Right lobe of liver (tissue), 6 donors: ENCODE measurements at regions not wholly inside any gene's neighbourhood (a gene's known extent, or its start where the extent isn't known, plus 50 kb on each side); places are given as distances from the start of the nearest gene placed in this dataset.

ENCODE experiments used
- ATAC-seq, 4 donors: fragments of 200-7000 bp; cut with Tn5 transposase; one replicate each; pipeline ENCODE4 v1.9.1; 2020; ENCODE audit warnings: mild to moderate bottlenecking in 4 of 4, moderate library complexity in 4 of 4
- DNase-seq, 3 donors: peaks; one replicate each; pipeline ENCODE4 v3.0.0-alpha.2; 2020
- H3K27ac ChIP-seq, 3 donors: fragments of 200-600 bp; one replicate each; pipeline ENCODE4 v1.8.0; 2022
- H3K27me3 ChIP-seq, 2 donors: fragments of 200-600 bp; one replicate each; pipeline ENCODE4 v1.8.0; 2022
- H3K36me3 ChIP-seq, 4 donors: fragments of 200-600 bp; sonication (generic) in 1 of 4; one replicate each; pipeline versions ENCODE4 v1.5.1 to v1.8.0; 2017 to 2022; ENCODE audit warnings: control low read depth in 1 of 4
- H3K4me1 ChIP-seq, 4 donors: fragments of 200-600 bp; sonication (generic) in 1 of 4; one replicate each; pipeline versions ENCODE4 v1.5.1 to v1.8.0; 2017 to 2022; ENCODE audit warnings: control low read depth in 1 of 4
- H3K4me3 ChIP-seq, 3 donors: fragments of 200-600 bp; one replicate each; pipeline ENCODE4 v1.8.0; 2022
- H3K9me3 ChIP-seq, 4 donors: fragments of 200-600 bp; sonication (generic) in 1 of 4; one replicate each; pipeline versions ENCODE4 v1.5.1 to v1.8.0; 2017 to 2022; ENCODE audit warnings: control low read depth in 1 of 4
- CTCF ChIP-seq, 4 donors: fragments of 200-600 bp in 3 of 4; fragments of 450-650 bp in 1 of 4; IDR thresholded peaks; one replicate each; pipeline versions ENCODE4 v1.5.1 to v1.8.0; 2016 to 2022; ENCODE audit warnings: antibody characterized with exemption in 4 of 4, mild to moderate bottlenecking in 2 of 4
- POLR2A ChIP-seq: fragments of 450-650 bp; IDR thresholded peaks from one replicate; pipeline ENCODE4 v1.6.1; 2017; ENCODE audit warnings: antibody characterized with exemption, mild to moderate bottlenecking
- WGBS: methylation state at CpG from one replicate; pipeline ENCODE4 v1.1.6; 2018; ENCODE audit warnings: low coverage, low lambda C conversion rate; ENCODE audit not compliant: insufficient coverage; ENCODE audit errors: missing lambda C conversion rate; 5-methylcytosine and 5-hydroxymethylcytosine counted together
- intact Hi-C, 2 donors: fragments of 100-400 bp; cut with DNase I; formaldehyde crosslinking; loops; one replicate each; pipeline versions ENCODE4 v1.11.2 to v1.14.1; 2022
- donor health status: DM: no; HTN: yes; CAD: no.
- donor health status: DM: no; HTN: no; CAD: no.
- donor health status: DM: no; HTN: no; CAD: no.
- donor health status: DM: no; HTN: yes; CAD: no.
- donor health status: DM: no; HTN: yes; CAD: no.

DNA sequence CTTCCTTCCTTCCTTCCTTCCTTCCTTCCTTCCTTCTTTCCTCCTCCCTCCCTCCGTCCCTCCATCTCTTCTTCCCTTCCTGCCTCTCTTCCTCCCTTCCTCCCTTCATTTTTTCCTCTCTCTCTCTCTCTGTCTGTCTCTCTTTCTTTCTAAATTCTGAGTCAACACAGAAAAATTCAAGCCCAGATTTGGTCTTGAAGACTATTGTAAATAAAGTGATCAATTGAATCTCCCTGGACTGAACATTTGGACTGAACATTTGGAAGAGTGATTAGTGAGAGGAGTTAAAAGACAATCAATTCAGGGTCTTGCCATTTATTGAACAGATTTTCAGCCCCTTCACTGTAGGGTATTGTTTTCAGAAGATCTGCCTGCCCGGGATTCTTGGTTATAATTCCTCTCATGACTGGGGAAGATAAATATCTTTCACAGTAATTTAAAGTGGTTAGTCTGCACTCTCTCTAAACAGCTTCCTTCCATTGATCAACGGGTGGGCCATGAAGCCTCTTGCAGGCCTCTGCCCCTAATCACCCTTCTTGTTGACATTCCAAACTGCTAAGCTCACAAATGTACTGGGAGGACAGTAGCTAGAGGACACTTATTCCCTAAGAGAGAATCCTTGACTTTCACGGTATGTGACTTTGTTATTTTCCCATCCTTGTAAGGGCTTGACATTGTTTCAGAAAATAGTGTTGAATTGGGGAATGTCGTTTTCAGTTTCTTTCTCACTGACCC, 101.7 kb upstream of the BMP2 start:
- H3K9me3 ChIP-seq: no peaks in the 10 kb centered on the region
- no peaks in the 10 kb centered on the region for H3K4me1 ChIP-seq
- ATAC-seq (no peak), DNase-seq (no peak)
- H3K4me3 ChIP-seq: no peak overlapping the region
- H3K27me3 ChIP-seq: no peaks in the 10 kb centered on the region
- intact Hi-C loops: no loop called here
- no peak overlapping the region for H3K27ac ChIP-seq
- no peak for TF ChIP-seq CTCF (IDR thresholded peaks at IDR 0.05)
- TF ChIP-seq POLR2A: no peak
- H3K36me3 ChIP-seq: no peaks in the 10 kb centered on the region
- WGBS: 62% methylated on average over 5 of the region's 5 CpGs

GRCh38 chr20:6665161-6665560, 102.3 kb upstream of the BMP2 start:
- DNase-seq (no peak), ATAC-seq (no peak)
- Histone ChIP-seq H3K4me3 (no peak overlapping the region), H3K27me3 (no peaks in the 10 kb centered on the region), H3K36me3 (no peaks in the 10 kb centered on the region), H3K4me1 (no peaks in the 10 kb centered on the region), H3K9me3 (no peaks in the 10 kb centered on the region), H3K27ac (no peak overlapping the region)
- 88% methylated on average over 1 of the region's 1 CpG for WGBS
- TF ChIP-seq POLR2A: no peak
- TF ChIP-seq CTCF (IDR thresholded peaks at IDR 0.05): no peak
- intact Hi-C loops: no loop called here

GRCh38 chr20:6664574-6664973, 102.9 kb upstream of the BMP2 start:
- H3K4me1 ChIP-seq: no peaks in the 10 kb centered on the region
- no peaks in the 10 kb centered on the region for H3K9me3 ChIP-seq
- H3K4me3 ChIP-seq: no peak overlapping the region
- H3K36me3 ChIP-seq: no peaks in the 10 kb centered on the region
- WGBS: no CpG with 5 or more reads among the region's 1 CpG
- no peak for DNase-seq
- H3K27me3 ChIP-seq: no peaks in the 10 kb centered on the region
- ATAC-seq: no peak
- no peak for TF ChIP-seq CTCF (IDR thresholded peaks at IDR 0.05)
- H3K27ac ChIP-seq: no peak overlapping the region
- intact Hi-C loops: no loop called here

DNA sequence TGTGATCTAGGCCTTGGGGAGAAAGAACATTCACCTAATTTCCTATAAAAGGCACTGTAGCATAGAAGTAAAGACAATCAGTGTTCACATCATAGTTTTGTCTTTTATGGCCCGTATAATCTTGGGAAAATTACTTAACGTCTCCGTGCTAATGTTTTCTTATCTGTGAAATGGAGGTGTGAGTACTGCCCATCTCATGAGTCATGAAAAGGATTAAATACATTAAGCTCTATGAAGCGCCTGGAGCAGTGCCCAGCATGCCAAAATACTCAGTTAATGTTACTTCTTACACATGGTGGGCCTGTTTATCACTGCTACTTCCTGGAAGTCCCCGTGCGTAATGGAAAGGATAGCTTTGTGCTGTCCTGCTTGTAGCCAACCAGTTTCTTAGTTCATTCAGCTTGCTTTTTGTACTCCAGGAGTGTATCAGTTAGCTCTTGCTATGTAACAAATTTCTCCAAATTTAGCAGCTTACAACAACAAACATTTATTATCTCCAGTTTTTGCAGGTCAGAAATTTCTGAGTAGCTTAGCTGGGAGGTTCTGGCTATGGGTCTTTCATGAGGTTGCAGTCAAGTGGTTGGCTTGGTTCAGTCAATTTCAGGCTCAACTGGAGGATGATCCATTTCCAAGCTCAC, 103.6 kb upstream of the BMP2 start:
- TF ChIP-seq CTCF (IDR thresholded peaks at IDR 0.05): no peak
- no peak for TF ChIP-seq POLR2A
- peaks cover 0 to 5% (median 0%) of the 10 kb centered on the region in 4 donors for H3K4me1 ChIP-seq
- WGBS: 79% methylated on average over 6 of the region's 6 CpGs
- H3K9me3 ChIP-seq: no peaks in the 10 kb centered on the region
- ATAC-seq: no peak
- no peak for DNase-seq
- no peaks in the 10 kb centered on the region for H3K27me3 ChIP-seq
- intact Hi-C loops: no loop called here
- no peak overlapping the region for H3K27ac ChIP-seq
- no peaks in the 10 kb centered on the region for H3K36me3 ChIP-seq
- H3K4me3 ChIP-seq: no peak overlapping the region
